H7 (cell line): ENCODE measurements at regions not wholly inside any gene's neighbourhood (a gene's known extent, or its start where the extent isn't known, plus 50 kb on each side); places are given as distances from the start of the nearest gene placed in this dataset.

ENCODE experiments used
- DNase-seq: peaks from one replicate; pipeline ENCODE4 v3.0.0; 2012
- H3K27me3 ChIP-seq: 2 replicates; pipeline ENCODE4 v1.6.0; 2011; ENCODE audit warnings: mild to moderate bottlenecking, low read length; ENCODE audit not compliant: control insufficient read depth, insufficient read depth
- H3K36me3 ChIP-seq: replicated peaks from 2 replicates; pipeline ENCODE4 v1.5.1; 2011; ENCODE audit warnings: low read length; ENCODE audit not compliant: control insufficient read depth, insufficient read depth
- H3K4me3 ChIP-seq: 2 replicates; pipeline ENCODE4 v1.5.1; 2011; ENCODE audit warnings: low read depth, mild to moderate bottlenecking, control low read depth, low read length, moderate library complexity; ENCODE audit not compliant: insufficient read depth

GRCh38 chr3:16114930-16115329 is 59.5 kb upstream of the GALNT15 start:
- no peaks in the 10 kb centered on the region for H3K36me3 ChIP-seq
- H3K27me3 ChIP-seq: no peaks in the 10 kb centered on the region
- no peak overlapping the region for H3K4me3 ChIP-seq
- no peak for DNase-seq

GRCh38 chr3:16118396-16118795 is 56.1 kb upstream of the GALNT15 start:
- Histone ChIP-seq H3K36me3 (no peaks in the 10 kb centered on the region), H3K27me3 (no peaks in the 10 kb centered on the region), H3K4me3 (no peak overlapping the region)
- no peak for DNase-seq

GRCh38 chr3:16119887-16120286 is 54.6 kb upstream of the GALNT15 start:
- Histone ChIP-seq H3K4me3 (no peak overlapping the region), H3K36me3 (no peaks in the 10 kb centered on the region), H3K27me3 (no peaks in the 10 kb centered on the region)
- DNase-seq: no peak

GRCh38 chr3:16121391-16121790 is 53.1 kb upstream of the GALNT15 start:
- no peak overlapping the region for H3K4me3 ChIP-seq
- DNase-seq: no peak
- H3K27me3 ChIP-seq: no peaks in the 10 kb centered on the region
- H3K36me3 ChIP-seq: no peaks in the 10 kb centered on the region

- Histone ChIP-seq H3K36me3 (no peaks in the 10 kb centered on the region), H3K4me3 (no peak overlapping the region)
- DNase-seq: no peak
Measured at GRCh38 chr3:16122155-16122554, 52.3 kb upstream of the GALNT15 start.

GRCh38 chr3:16122661-16123060 is 51.8 kb upstream of the GALNT15 start:
- no peak overlapping the region for H3K4me3 ChIP-seq
- no peak for DNase-seq
- H3K36me3 ChIP-seq: no peaks in the 10 kb centered on the region

More at GRCh38 chr3:16122155-16122554, 52.3 kb upstream of the GALNT15 start:
- H3K27me3 ChIP-seq: no peaks in the 10 kb centered on the region

GRCh38 chr3:16124636-16125035 is 49.8 kb upstream of the GALNT15 start:
- DNase-seq: no peak
- H3K27me3 ChIP-seq: no peaks in the 10 kb centered on the region
- H3K36me3 ChIP-seq: no peaks in the 10 kb centered on the region
- H3K4me3 ChIP-seq: no peak overlapping the region

More at GRCh38 chr3:16122661-16123060, 51.8 kb upstream of the GALNT15 start:
- no peaks in the 10 kb centered on the region for H3K27me3 ChIP-seq
